ENCODE measurements at regions not wholly inside any gene's neighbourhood (a gene's known extent, or its start where the extent isn't known, plus 50 kb on each side); places are given as distances from the start of the nearest gene placed in this dataset.

DNA sequence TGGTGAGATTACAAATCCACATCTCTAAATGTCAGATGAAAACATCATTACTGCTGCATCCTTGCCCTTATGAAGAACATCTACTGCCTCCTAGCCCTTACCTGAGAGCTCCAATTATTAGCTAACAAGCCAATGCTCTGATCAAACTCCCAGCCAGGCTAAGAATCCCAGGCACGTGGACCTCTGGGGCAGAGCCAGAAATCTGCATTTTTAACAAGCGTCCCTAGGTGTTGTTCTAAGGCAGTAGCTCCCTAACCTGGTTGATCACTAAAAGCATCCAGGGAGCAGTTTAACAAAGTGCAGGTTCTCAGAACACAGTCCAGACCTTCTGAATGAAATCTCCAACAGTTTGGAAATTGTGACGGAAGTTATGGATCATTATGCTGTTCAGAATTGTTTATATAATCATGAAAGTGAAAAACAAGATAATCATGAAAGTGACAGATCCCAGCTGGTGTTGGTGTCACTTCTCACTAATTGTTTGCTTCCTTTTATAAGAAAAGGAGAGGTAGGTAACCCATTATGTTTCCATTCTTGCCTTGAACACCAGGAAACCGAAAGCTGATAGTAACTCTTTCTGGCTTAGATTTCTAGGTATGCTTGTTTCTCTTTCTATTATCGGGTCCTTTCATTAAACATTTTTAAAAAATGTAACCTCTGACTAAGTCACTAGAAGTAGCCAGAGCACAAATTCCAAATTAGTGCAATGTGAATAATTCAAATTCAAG lies 216.5 kb upstream of the NR4A3 start:
- H3K27ac ChIP-seq, result no peak overlapping the region
- H3K36me3 ChIP-seq (ENCODE audit: control insufficient read depth, insufficient read depth, low read length), result no peaks in the 10 kb centered on the region
- no peaks in the 10 kb centered on the region for H3K9me3 ChIP-seq (ENCODE audit: control insufficient read depth, low read length)
- H3K4me3 ChIP-seq (ENCODE audit: low read depth, low read length), result no peak overlapping the region
- H3K4me1 ChIP-seq, result no peaks in the 10 kb centered on the region
- H3K27me3 ChIP-seq (ENCODE audit: control insufficient read depth, insufficient read depth, low read length), result no peaks in the 10 kb centered on the region
- H3K79me2 ChIP-seq, result no peaks in the 10 kb centered on the region
- no peak overlapping the region for H3K4me2 ChIP-seq (ENCODE audit: low read length)
- H2AFZ ChIP-seq, result no peak overlapping the region
- no peak for TF ChIP-seq CTCF (IDR thresholded peaks at IDR 0.05)
- H3K9ac ChIP-seq, result no peak overlapping the region

- Histone ChIP-seq H3K36me3 (ENCODE audit: control insufficient read depth, insufficient read depth, low read length) (no peaks in the 10 kb centered on the region), H3K4me1 (no peaks in the 10 kb centered on the region), H3K27ac (no peak overlapping the region), H2AFZ (no peak overlapping the region), H3K79me2 (no peaks in the 10 kb centered on the region), H3K9ac (no peak overlapping the region), H3K4me3 (ENCODE audit: low read depth, low read length) (no peak overlapping the region), H3K9me3 (ENCODE audit: control insufficient read depth, low read length) (no peaks in the 10 kb centered on the region), H3K27me3 (ENCODE audit: control insufficient read depth, insufficient read depth, low read length) (no peaks in the 10 kb centered on the region), H3K4me2 (ENCODE audit: low read length) (no peak overlapping the region)
- TF ChIP-seq CTCF (IDR thresholded peaks at IDR 0.05), result no peak
Observed at GRCh38 chr9:99606296-99606695, 215.4 kb upstream of the NR4A3 start.

GRCh38 chr9:99606957-99607356 lies 214.7 kb upstream of the NR4A3 start:
- no peak overlapping the region for H3K9ac ChIP-seq
- H3K36me3 ChIP-seq (ENCODE audit: control insufficient read depth, insufficient read depth, low read length), result no peaks in the 10 kb centered on the region
- no peak overlapping the region for H3K4me3 ChIP-seq (ENCODE audit: low read depth, low read length)
- no peak for TF ChIP-seq CTCF (IDR thresholded peaks at IDR 0.05)
- no peaks in the 10 kb centered on the region for H3K27me3 ChIP-seq (ENCODE audit: control insufficient read depth, insufficient read depth, low read length)
- no peak overlapping the region for H3K27ac ChIP-seq
- no peak overlapping the region for H3K4me2 ChIP-seq (ENCODE audit: low read length)
- no peaks in the 10 kb centered on the region for H3K9me3 ChIP-seq (ENCODE audit: control insufficient read depth, low read length)
- no peak overlapping the region for H2AFZ ChIP-seq
- H3K79me2 ChIP-seq, result no peaks in the 10 kb centered on the region
- no peaks in the 10 kb centered on the region for H3K4me1 ChIP-seq

DNA sequence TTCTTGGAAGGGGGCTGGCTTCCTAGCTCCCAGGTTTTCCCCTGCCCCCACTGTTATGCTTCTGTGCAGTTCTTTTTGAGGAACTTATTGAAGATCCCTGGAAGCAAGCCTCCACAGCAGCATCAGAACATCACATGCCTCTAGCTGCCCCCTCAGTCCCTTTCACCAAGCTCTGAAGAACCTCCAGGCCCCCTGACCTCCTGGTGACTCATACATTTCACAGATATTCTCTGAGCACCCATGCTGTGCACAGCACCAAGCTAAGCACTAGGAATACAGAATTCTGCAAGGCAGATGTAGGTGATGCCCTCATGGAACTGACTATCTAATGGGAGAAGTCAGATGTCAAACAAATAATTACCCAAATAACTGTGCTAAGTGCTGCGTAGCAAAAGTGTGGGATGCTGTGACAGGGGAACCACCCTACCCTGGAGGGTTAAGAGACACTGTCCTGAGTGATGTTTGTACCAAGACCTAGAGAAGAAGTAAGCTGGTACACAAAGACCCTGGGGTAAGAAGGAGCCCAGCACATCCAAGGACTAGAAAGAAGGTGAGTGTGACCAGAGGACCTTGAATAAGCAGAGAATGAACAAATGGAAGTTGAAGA lies 213.7 kb upstream of the NR4A3 start:
- Histone ChIP-seq H3K4me2 (ENCODE audit: low read length) (no peak overlapping the region), H3K4me3 (ENCODE audit: low read depth, low read length) (no peak overlapping the region), H3K9ac (no peak overlapping the region), H3K27me3 (ENCODE audit: control insufficient read depth, insufficient read depth, low read length) (no peaks in the 10 kb centered on the region), H3K36me3 (ENCODE audit: control insufficient read depth, insufficient read depth, low read length) (no peaks in the 10 kb centered on the region), H3K27ac (no peak overlapping the region), H3K9me3 (ENCODE audit: control insufficient read depth, low read length) (no peaks in the 10 kb centered on the region), H2AFZ (no peak overlapping the region), H3K79me2 (no peaks in the 10 kb centered on the region), H3K4me1 (no peaks in the 10 kb centered on the region)
- TF ChIP-seq CTCF (IDR thresholded peaks at IDR 0.05), result no peak

GRCh38 chr9:99614341-99614740 lies 207.3 kb upstream of the NR4A3 start:
- Histone ChIP-seq H3K27me3 (ENCODE audit: control insufficient read depth, insufficient read depth, low read length) (no peaks in the 10 kb centered on the region), H3K4me2 (ENCODE audit: low read length) (no peak overlapping the region), H3K36me3 (ENCODE audit: control insufficient read depth, insufficient read depth, low read length) (no peaks in the 10 kb centered on the region), H3K4me3 (ENCODE audit: low read depth, low read length) (no peak overlapping the region), H3K79me2 (no peaks in the 10 kb centered on the region), H2AFZ (no peak overlapping the region), H3K9me3 (ENCODE audit: control insufficient read depth, low read length) (no peaks in the 10 kb centered on the region), H3K9ac (no peak overlapping the region), H3K27ac (no peak overlapping the region), H3K4me1 (no peaks in the 10 kb centered on the region)
- TF ChIP-seq CTCF (IDR thresholded peaks at IDR 0.05), result no peak

Data from parathyroid adenoma (tissue), 2 donors.